ENCODE measurements at regions not wholly inside any gene's neighbourhood (a gene's known extent, or its start where the extent isn't known, plus 50 kb on each side); places are given as distances from the start of the nearest gene placed in this dataset.

DNA sequence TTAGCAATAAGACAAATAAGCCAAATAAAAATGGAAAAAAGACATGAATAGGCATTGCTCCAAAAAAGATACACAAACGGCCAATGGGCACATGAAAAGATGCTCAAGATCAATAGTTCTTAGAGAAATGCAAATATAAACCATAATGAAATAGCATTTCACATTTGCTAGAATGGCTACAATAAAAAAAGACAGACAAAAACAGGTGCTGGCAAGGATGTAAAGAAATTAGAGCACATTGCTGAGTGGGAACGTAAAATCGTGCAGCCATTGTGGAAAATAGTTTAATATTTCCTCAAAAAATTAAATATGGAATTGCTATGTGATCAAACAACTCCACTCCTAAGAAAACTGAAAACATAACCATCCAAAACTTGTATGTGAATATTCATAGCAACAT, 160.0 kb upstream of the SPATS2L start:
- H3K4me2 ChIP-seq (ENCODE audit: low read length) = no peak overlapping the region
- no peaks in the 10 kb centered on the region for H3K9me3 ChIP-seq (ENCODE audit: low read length)
- H3K27me3 ChIP-seq (ENCODE audit: insufficient read depth, low read depth, low read length) = no peaks in the 10 kb centered on the region
- no peaks in the 10 kb centered on the region for H3K79me2 ChIP-seq (replicated peaks; ENCODE audit: insufficient read depth, low read length)
- no peak overlapping the region for H3K27ac ChIP-seq (ENCODE audit: low read length)
- H3K36me3 ChIP-seq (ENCODE audit: insufficient read depth, low read length) = no peaks in the 10 kb centered on the region
- H3K4me3 ChIP-seq (ENCODE audit: low read length) = no peak overlapping the region
- H2AFZ ChIP-seq (ENCODE audit: low read depth, low read length) = no peak overlapping the region
- H4K20me1 ChIP-seq (ENCODE audit: insufficient read depth) = no peaks in the 10 kb centered on the region
- no peaks in the 10 kb centered on the region for H3K9me2 ChIP-seq (ENCODE audit: insufficient read depth, low read length)
- TF ChIP-seq TAF1 (IDR thresholded peaks at IDR 0.05; ENCODE audit: low read depth) (no peak), EZH2 (IDR thresholded peaks at IDR 0.05; ENCODE audit: borderline replicate concordance, insufficient read depth, low read length, poor library complexity, severe bottlenecking) (no peak), EP300 (conservative IDR thresholded peaks at IDR 0.05; ENCODE audit: poor library complexity, severe bottlenecking) (no peak), MXI1 (conservative IDR thresholded peaks at IDR 0.05; ENCODE audit: poor library complexity, severe bottlenecking) (no peak)
- H3K9ac ChIP-seq (ENCODE audit: low read length) = no peak overlapping the region
- no peaks in the 10 kb centered on the region for H3F3A ChIP-seq (ENCODE audit: insufficient read depth, low read length, poor library complexity, severe bottlenecking)

DNA sequence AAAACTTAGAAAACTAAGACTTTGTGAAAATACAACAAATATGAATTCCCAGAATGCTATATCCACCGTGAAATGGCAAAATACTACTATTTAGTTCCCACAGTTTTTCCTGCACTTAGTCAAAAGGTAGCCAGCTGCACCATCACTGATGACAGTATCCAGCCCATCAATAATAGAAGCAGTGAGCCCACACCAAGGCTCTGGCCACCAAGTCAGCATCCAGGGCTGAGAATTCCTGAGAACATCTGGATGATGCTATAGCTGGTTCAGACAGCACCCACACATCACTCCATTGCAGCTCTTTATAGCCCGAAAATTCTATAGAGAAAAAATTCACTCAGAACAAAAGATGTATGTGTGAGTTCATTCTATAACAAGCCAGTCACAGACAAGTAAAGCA, 159.1 kb upstream of the SPATS2L start:
- Histone ChIP-seq H3K9me3 (ENCODE audit: low read length) (no peaks in the 10 kb centered on the region), H3K27ac (ENCODE audit: low read length) (no peak overlapping the region), H3K36me3 (ENCODE audit: insufficient read depth, low read length) (no peaks in the 10 kb centered on the region), H3K27me3 (ENCODE audit: insufficient read depth, low read depth, low read length) (no peaks in the 10 kb centered on the region), H4K20me1 (ENCODE audit: insufficient read depth) (no peaks in the 10 kb centered on the region), H3K9me2 (ENCODE audit: insufficient read depth, low read length) (no peaks in the 10 kb centered on the region), H3K4me3 (ENCODE audit: low read length) (no peak overlapping the region), H3K9ac (ENCODE audit: low read length) (no peak overlapping the region), H3K79me2 (replicated peaks; ENCODE audit: insufficient read depth, low read length) (no peaks in the 10 kb centered on the region), H3F3A (ENCODE audit: insufficient read depth, low read length, poor library complexity, severe bottlenecking) (no peaks in the 10 kb centered on the region), H2AFZ (ENCODE audit: low read depth, low read length) (no peak overlapping the region), H3K4me2 (ENCODE audit: low read length) (no peak overlapping the region)
- TF ChIP-seq MXI1 (conservative IDR thresholded peaks at IDR 0.05; ENCODE audit: poor library complexity, severe bottlenecking) (no peak), TAF1 (IDR thresholded peaks at IDR 0.05; ENCODE audit: low read depth) (no peak), POLR2AphosphoS5 (IDR thresholded peaks at IDR 0.05) (no peak), EZH2 (IDR thresholded peaks at IDR 0.05; ENCODE audit: borderline replicate concordance, insufficient read depth, low read length, poor library complexity, severe bottlenecking) (no peak), RAD21 (conservative IDR thresholded peaks at IDR 0.05) (no peak), SMC3 (conservative IDR thresholded peaks at IDR 0.05; ENCODE audit: poor library complexity) (no peak), EP300 (conservative IDR thresholded peaks at IDR 0.05; ENCODE audit: poor library complexity, severe bottlenecking) (no peak)
- TF ChIP-seq, protein P1, sequence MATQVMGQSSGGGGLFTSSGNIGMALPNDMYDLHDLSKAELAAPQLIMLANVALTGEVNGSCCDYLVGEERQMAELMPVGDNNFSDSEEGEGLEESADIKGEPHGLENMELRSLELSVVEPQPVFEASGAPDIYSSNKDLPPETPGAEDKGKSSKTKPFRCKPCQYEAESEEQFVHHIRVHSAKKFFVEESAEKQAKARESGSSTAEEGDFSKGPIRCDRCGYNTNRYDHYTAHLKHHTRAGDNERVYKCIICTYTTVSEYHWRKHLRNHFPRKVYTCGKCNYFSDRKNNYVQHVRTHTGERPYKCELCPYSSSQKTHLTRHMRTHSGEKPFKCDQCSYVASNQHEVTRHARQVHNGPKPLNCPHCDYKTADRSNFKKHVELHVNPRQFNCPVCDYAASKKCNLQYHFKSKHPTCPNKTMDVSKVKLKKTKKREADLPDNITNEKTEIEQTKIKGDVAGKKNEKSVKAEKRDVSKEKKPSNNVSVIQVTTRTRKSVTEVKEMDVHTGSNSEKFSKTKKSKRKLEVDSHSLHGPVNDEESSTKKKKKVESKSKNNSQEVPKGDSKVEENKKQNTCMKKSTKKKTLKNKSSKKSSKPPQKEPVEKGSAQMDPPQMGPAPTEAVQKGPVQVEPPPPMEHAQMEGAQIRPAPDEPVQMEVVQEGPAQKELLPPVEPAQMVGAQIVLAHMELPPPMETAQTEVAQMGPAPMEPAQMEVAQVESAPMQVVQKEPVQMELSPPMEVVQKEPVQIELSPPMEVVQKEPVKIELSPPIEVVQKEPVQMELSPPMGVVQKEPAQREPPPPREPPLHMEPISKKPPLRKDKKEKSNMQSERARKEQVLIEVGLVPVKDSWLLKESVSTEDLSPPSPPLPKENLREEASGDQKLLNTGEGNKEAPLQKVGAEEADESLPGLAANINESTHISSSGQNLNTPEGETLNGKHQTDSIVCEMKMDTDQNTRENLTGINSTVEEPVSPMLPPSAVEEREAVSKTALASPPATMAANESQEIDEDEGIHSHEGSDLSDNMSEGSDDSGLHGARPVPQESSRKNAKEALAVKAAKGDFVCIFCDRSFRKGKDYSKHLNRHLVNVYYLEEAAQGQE (IDR thresholded peaks at IDR 0.05; ENCODE audit: borderline replicate concordance) = no peak
- TF ChIP-seq, protein P2, sequence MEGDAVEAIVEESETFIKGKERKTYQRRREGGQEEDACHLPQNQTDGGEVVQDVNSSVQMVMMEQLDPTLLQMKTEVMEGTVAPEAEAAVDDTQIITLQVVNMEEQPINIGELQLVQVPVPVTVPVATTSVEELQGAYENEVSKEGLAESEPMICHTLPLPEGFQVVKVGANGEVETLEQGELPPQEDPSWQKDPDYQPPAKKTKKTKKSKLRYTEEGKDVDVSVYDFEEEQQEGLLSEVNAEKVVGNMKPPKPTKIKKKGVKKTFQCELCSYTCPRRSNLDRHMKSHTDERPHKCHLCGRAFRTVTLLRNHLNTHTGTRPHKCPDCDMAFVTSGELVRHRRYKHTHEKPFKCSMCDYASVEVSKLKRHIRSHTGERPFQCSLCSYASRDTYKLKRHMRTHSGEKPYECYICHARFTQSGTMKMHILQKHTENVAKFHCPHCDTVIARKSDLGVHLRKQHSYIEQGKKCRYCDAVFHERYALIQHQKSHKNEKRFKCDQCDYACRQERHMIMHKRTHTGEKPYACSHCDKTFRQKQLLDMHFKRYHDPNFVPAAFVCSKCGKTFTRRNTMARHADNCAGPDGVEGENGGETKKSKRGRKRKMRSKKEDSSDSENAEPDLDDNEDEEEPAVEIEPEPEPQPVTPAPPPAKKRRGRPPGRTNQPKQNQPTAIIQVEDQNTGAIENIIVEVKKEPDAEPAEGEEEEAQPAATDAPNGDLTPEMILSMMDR (IDR thresholded peaks at IDR 0.05; ENCODE audit: poor library complexity, severe bottlenecking) = no peak

Data from neural cell (in vitro differentiated cells).